A673 (cell line): ENCODE measurements at regions not wholly inside any gene's neighbourhood (a gene's known extent, or its start where the extent isn't known, plus 50 kb on each side); places are given as distances from the start of the nearest gene placed in this dataset.

Experiments
- EZH2 ChIP-seq: fragments of 200-600 bp; sonication (generic); IDR thresholded peaks from 2 replicates; pipeline ENCODE4 v1.6.1; 2017; ENCODE audit warnings: borderline replicate concordance, low read depth, mild to moderate bottlenecking, mixed read lengths, antibody characterized with exemption, low read length; ENCODE audit not compliant: poor library complexity, severe bottlenecking
- TF ChIP-seq, protein P1 (sequence below): fragments of 300-800, 200-600 bp; sonication (generic); conservative IDR thresholded peaks from 2 replicates; pipeline ENCODE4 v1.5.1; 2017; ENCODE audit warnings: low read depth, mild to moderate bottlenecking, antibody characterized with exemption, low read length, moderate library complexity, mixed read lengths

DNA sequence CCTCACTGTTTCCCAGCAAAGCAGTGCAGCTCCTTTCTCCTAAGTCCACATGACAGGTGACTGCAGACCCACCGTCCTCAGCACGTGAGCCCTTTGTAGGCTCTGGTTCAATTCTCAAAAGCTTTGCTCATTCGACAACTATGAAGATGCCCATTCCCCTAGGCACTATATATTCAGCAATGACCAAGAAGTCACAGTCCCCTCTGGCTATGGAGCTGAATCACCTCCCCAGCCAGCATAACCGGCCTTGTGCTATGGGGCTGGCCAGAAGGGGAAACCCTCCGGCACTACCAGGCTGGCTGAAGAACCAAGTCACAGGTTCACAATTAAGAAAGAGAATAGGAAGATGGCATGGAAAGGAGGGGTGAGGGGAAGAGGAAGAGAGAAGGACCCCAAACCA is 139.7 kb downstream of the WSCD1 start:
- TF ChIP-seq, protein P1, sequence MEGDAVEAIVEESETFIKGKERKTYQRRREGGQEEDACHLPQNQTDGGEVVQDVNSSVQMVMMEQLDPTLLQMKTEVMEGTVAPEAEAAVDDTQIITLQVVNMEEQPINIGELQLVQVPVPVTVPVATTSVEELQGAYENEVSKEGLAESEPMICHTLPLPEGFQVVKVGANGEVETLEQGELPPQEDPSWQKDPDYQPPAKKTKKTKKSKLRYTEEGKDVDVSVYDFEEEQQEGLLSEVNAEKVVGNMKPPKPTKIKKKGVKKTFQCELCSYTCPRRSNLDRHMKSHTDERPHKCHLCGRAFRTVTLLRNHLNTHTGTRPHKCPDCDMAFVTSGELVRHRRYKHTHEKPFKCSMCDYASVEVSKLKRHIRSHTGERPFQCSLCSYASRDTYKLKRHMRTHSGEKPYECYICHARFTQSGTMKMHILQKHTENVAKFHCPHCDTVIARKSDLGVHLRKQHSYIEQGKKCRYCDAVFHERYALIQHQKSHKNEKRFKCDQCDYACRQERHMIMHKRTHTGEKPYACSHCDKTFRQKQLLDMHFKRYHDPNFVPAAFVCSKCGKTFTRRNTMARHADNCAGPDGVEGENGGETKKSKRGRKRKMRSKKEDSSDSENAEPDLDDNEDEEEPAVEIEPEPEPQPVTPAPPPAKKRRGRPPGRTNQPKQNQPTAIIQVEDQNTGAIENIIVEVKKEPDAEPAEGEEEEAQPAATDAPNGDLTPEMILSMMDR: no peak
- no peak for TF ChIP-seq EZH2
